Endodermal cell (in vitro differentiated cells): ENCODE measurements at regions not wholly inside any gene's neighbourhood (a gene's known extent, or its start where the extent isn't known, plus 50 kb on each side); places are given as distances from the start of the nearest gene placed in this dataset.

Source experiments
- DNase-seq: peaks from one replicate; pipeline ENCODE4 v3.0.0-alpha.2; 2017
- H3K27ac ChIP-seq: 2 replicates; pipeline ENCODE4 v1.5.1; 2013; ENCODE audit warnings: mild to moderate bottlenecking, low read depth, low read length, moderate library complexity
- H3K27me3 ChIP-seq: 2 replicates; pipeline ENCODE4 v1.6.1; 2013; ENCODE audit warnings: mild to moderate bottlenecking, low read length, moderate library complexity; ENCODE audit not compliant: insufficient read depth, control insufficient read depth, poor library complexity, severe bottlenecking
- H3K36me3 ChIP-seq: 2 replicates; pipeline ENCODE4 v1.7.0; 2013; ENCODE audit warnings: mild to moderate bottlenecking, low read length, moderate library complexity; ENCODE audit not compliant: control insufficient read depth, insufficient read depth
- H3K4me1 ChIP-seq: one replicate; pipeline ENCODE4 v1.7.0; 2013; ENCODE audit warnings: low read length; ENCODE audit not compliant: control insufficient read depth, insufficient read depth
- H3K4me3 ChIP-seq: 2 replicates; pipeline ENCODE4 v1.5.1; 2013; ENCODE audit warnings: mild to moderate bottlenecking, low read length, moderate library complexity
- H3K9ac ChIP-seq: 2 replicates; pipeline ENCODE4 v1.6.1; 2013; ENCODE audit warnings: mild to moderate bottlenecking, low read length, moderate library complexity; ENCODE audit not compliant: poor library complexity, severe bottlenecking; ENCODE audit errors: extremely low read depth
- H3K9me3 ChIP-seq: 2 replicates; pipeline ENCODE4 v1.6.1; 2013; ENCODE audit warnings: mild to moderate bottlenecking, low read length, moderate library complexity; ENCODE audit not compliant: control insufficient read depth
- H3K27ac Mint-ChIP-seq: 2 replicates; pipeline ENCODE4 v1.8.0; 2020; ENCODE audit warnings: mixed read lengths
- H3K27me3 Mint-ChIP-seq: 2 replicates; pipeline ENCODE4 v1.8.0; 2021; ENCODE audit warnings: mild to moderate bottlenecking, mixed read lengths; ENCODE audit not compliant: insufficient read depth
- H3K36me3 Mint-ChIP-seq: 2 replicates; pipeline ENCODE4 v1.8.0; 2020; ENCODE audit warnings: low read depth, mixed read lengths
- H3K4me1 Mint-ChIP-seq: 2 replicates; pipeline ENCODE4 v1.8.0; 2020; ENCODE audit warnings: mixed read lengths
- H3K4me3 Mint-ChIP-seq: 2 replicates; pipeline ENCODE4 v1.8.0; 2020; ENCODE audit warnings: mild to moderate bottlenecking, moderate library complexity, mixed read lengths
- H3K9me3 Mint-ChIP-seq: 2 replicates; pipeline ENCODE4 v1.8.0; 2020; ENCODE audit warnings: mild to moderate bottlenecking, mixed read lengths
- CTCF ChIP-seq: fragments of 200-600 bp; sonication (generic); conservative IDR thresholded peaks from 2 replicates; pipeline ENCODE4 v1.5.0; 2021; ENCODE audit warnings: antibody characterized with exemption, mild to moderate bottlenecking
- WGBS, 2 experiments: methylation state at CpG; one replicate each; pipeline versions ENCODE4 v1.1.5 to v1.1.7; 2013; ENCODE audit warnings: missing lambda C conversion rate in 2 of 2, mixed read lengths in 1 of 2; ENCODE audit not compliant: insufficient coverage in 1 of 2, insufficient read length in 1 of 2; 5-methylcytosine and 5-hydroxymethylcytosine counted together

- H3K36me3 Mint-ChIP-seq: no peaks in the 10 kb centered on the region
- Histone ChIP-seq H3K9me3 (peaks cover 10% of the 10 kb centered on the region), H3K36me3 (no peaks in the 10 kb centered on the region), H3K27ac (no peak overlapping the region), H3K9ac (no peak overlapping the region), H3K27me3 (no peaks in the 10 kb centered on the region), H3K4me1 (no peaks in the 10 kb centered on the region), H3K4me3 (no peak overlapping the region)
- H3K27me3 Mint-ChIP-seq: no peaks in the 10 kb centered on the region
- no peaks in the 10 kb centered on the region for H3K4me1 Mint-ChIP-seq
- no peak for TF ChIP-seq CTCF
- WGBS, 2 experiments: 100% methylated on average over 1 of the region's 1 CpG; no CpG with 5 or more reads in 1 of the 2 experiments
- H3K4me3 Mint-ChIP-seq: no peak overlapping the region
- H3K9me3 Mint-ChIP-seq: peaks cover 15% of the 10 kb centered on the region
- H3K27ac Mint-ChIP-seq: no peak overlapping the region
- no peak for DNase-seq
Measured at GRCh38 chr4:177201614-177202013, 108.1 kb upstream of the NEIL3 start.

GRCh38 chr4:177204126-177204525 lies 105.5 kb upstream of the NEIL3 start:
- TF ChIP-seq CTCF: no peak
- Mint-ChIP-seq H3K4me1 (no peaks in the 10 kb centered on the region), H3K9me3 (peaks cover 5% of the 10 kb centered on the region), H3K27ac (no peak overlapping the region), H3K27me3 (no peaks in the 10 kb centered on the region), H3K4me3 (no peak overlapping the region), H3K36me3 (no peaks in the 10 kb centered on the region)
- 91% methylated on average over 1 of the region's 2 CpGs; no CpG with 5 or more reads in 1 of the 2 experiments for WGBS, 2 experiments
- Histone ChIP-seq H3K9me3 (no peaks in the 10 kb centered on the region), H3K27ac (no peak overlapping the region), H3K4me3 (no peak overlapping the region), H3K9ac (no peak overlapping the region), H3K27me3 (no peaks in the 10 kb centered on the region), H3K4me1 (no peaks in the 10 kb centered on the region), H3K36me3 (no peaks in the 10 kb centered on the region)
- DNase-seq: no peak

- TF ChIP-seq CTCF: no peak
- no peak overlapping the region for H3K4me3 ChIP-seq
- Mint-ChIP-seq H3K27ac (no peak overlapping the region), H3K4me3 (no peak overlapping the region), H3K36me3 (no peaks in the 10 kb centered on the region), H3K4me1 (peaks cover 18% of the 10 kb centered on the region), H3K27me3 (no peaks in the 10 kb centered on the region), H3K9me3 (no peaks in the 10 kb centered on the region)
- H3K9ac ChIP-seq: no peak overlapping the region
- H3K36me3 ChIP-seq: no peaks in the 10 kb centered on the region
- WGBS, 2 experiments: 89 to 94% methylated on average over 5 of the region's 5 CpGs
- no peaks in the 10 kb centered on the region for H3K9me3 ChIP-seq
- no peak overlapping the region for H3K27ac ChIP-seq
- no peaks in the 10 kb centered on the region for H3K4me1 ChIP-seq
- H3K27me3 ChIP-seq: no peaks in the 10 kb centered on the region
- no peak for DNase-seq
Measured at GRCh38 chr4:177214935-177215334, 94.7 kb upstream of the NEIL3 start.
